NT2/D1 (cell line): ENCODE measurements at regions not wholly inside any gene's neighbourhood (a gene's known extent, or its start where the extent isn't known, plus 50 kb on each side); places are given as distances from the start of the nearest gene placed in this dataset.

ENCODE experiments used
- SUZ12 ChIP-seq: IDR thresholded peaks from 2 replicates; pipeline ENCODE4 v1.6.1; 2011; ENCODE audit not compliant: insufficient read length, insufficient read depth; ENCODE audit errors: extremely low read depth
- YY1 ChIP-seq: IDR thresholded peaks from 2 replicates; pipeline ENCODE4 v1.6.1; 2011; ENCODE audit not compliant: insufficient read length, insufficient read depth

GRCh38 chr17:74031316-74032090, 172.0 kb upstream of the RPL38 start:
- TF ChIP-seq SUZ12 (no peak), YY1 (no peak)
